Endothelial cell of umbilical vein (primary cell): ENCODE measurements at regions not wholly inside any gene's neighbourhood (a gene's known extent, or its start where the extent isn't known, plus 50 kb on each side); places are given as distances from the start of the nearest gene placed in this dataset.

ENCODE experiments used
- POLR2A ChIP-seq: IDR thresholded peaks from 2 replicates; pipeline ENCODE4 v1.6.1; 2012; ENCODE audit warnings: low read depth, mild to moderate bottlenecking, control low read depth, low read length
- POLR2AphosphoS5 ChIP-seq: IDR thresholded peaks from 2 replicates; pipeline ENCODE4 v1.6.1; 2012; ENCODE audit warnings: low read depth, mild to moderate bottlenecking, control low read depth, low read length, moderate library complexity; ENCODE audit not compliant: insufficient read depth

DNA sequence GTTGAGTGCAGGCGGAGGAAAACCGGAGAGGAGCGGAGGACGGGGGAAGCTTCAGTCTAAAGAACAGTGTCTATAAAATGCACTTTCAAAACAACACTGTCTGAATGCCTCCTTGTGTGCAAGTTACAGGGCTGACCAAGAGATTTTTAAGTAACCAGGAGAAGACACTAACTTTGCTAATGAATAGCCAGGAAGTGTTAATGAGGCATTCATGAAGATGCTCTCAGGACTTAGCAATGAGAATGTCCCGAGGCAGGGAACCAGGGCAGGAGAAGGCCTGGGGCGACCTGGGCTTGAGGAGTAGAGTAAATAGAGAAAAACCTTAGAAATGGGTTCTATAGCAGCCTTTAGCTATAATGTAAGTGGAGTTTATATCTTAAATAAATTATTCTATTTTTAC is 312.1 kb downstream of the SKIDA1 start:
- TF ChIP-seq POLR2A (no peak), POLR2AphosphoS5 (no peak)
